GM12874 (cell line): ENCODE measurements at regions not wholly inside any gene's neighbourhood (a gene's known extent, or its start where the extent isn't known, plus 50 kb on each side); places are given as distances from the start of the nearest gene placed in this dataset.

Experiments used
- CTCF ChIP-seq: IDR thresholded peaks from 2 replicates; pipeline ENCODE4 v1.5.1; 2011; ENCODE audit warnings: low read depth, mild to moderate bottlenecking, control low read depth, low read length, moderate library complexity; ENCODE audit not compliant: insufficient read depth

GRCh38 chr1:79131626-79132025 is 125.1 kb upstream of the ADGRL4 start:
- no peak for TF ChIP-seq CTCF

GRCh38 chr1:79129914-79130313 is 123.4 kb upstream of the ADGRL4 start:
- no peak for TF ChIP-seq CTCF

- TF ChIP-seq CTCF, result no peak
Observed at GRCh38 chr1:79128722-79129121, 122.2 kb upstream of the ADGRL4 start.

GRCh38 chr1:79124756-79125155 is 118.2 kb upstream of the ADGRL4 start:
- TF ChIP-seq CTCF, result no peak

GRCh38 chr1:79122521-79122920 is 116.0 kb upstream of the ADGRL4 start:
- no peak for TF ChIP-seq CTCF

- no peak for TF ChIP-seq CTCF
Observed at GRCh38 chr1:79117376-79117775, 110.8 kb upstream of the ADGRL4 start.

GRCh38 chr1:79113836-79114235 is 107.3 kb upstream of the ADGRL4 start:
- no peak for TF ChIP-seq CTCF

GRCh38 chr1:79110749-79111148 is 104.2 kb upstream of the ADGRL4 start:
- no peak for TF ChIP-seq CTCF
